SKM-1 (cell line): ENCODE measurements at regions not wholly inside any gene's neighbourhood (a gene's known extent, or its start where the extent isn't known, plus 50 kb on each side); places are given as distances from the start of the nearest gene placed in this dataset.
"Not testable (repeated sequence)": the region's sequence is repeated elsewhere in the genome, so short reads cannot be mapped to it uniquely, and the experiment has no call there.

Source experiments
- DNase-seq: peaks from one replicate; lab custom pipeline; 2025; ENCODE audit not compliant: unreplicated experiment; lab: John Stamatoyannopoulos, UW

GRCh38 chr1:234782105-234782751 is 172.2 kb upstream of the IRF2BP2 start:
- no peak for DNase-seq

DNA sequence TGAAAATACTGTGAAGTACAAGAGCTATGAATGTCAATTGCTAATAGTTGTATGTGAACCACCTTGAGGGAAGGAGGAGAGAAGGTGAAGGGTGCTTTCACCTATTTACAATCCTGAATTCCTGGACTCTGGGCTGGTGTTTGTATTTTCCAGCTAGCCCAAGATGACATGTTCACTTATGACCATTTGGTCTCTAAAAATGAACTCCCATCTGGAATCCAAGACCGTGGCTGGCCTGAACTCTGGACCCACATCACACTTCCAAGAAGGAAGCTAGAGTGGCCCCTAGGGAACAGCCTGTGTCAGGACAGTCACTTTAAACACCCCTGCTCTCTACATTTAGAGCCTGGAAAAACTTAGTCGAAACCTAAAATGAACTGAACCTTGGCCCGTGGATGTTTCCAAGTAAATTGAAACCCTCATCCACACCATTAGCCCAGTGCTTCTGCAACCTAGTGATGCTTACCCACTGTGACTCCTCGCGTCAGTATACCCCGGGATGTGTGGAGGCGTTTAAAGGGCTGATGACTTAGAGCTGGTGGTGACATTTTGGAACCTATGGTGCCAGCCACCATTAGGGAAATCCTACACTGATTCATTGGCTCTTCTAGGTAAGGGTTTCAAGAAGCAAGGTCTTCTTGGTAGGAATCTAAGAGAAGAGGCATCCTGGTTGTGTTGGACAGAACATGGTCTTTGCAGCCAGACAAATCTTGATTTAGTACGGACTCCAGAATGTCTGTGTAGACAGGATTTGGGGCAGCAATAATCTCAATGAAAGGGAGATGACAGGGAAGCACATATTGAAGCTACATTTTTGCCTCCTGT is 171.5 kb upstream of the IRF2BP2 start:
- no peak for DNase-seq

DNA sequence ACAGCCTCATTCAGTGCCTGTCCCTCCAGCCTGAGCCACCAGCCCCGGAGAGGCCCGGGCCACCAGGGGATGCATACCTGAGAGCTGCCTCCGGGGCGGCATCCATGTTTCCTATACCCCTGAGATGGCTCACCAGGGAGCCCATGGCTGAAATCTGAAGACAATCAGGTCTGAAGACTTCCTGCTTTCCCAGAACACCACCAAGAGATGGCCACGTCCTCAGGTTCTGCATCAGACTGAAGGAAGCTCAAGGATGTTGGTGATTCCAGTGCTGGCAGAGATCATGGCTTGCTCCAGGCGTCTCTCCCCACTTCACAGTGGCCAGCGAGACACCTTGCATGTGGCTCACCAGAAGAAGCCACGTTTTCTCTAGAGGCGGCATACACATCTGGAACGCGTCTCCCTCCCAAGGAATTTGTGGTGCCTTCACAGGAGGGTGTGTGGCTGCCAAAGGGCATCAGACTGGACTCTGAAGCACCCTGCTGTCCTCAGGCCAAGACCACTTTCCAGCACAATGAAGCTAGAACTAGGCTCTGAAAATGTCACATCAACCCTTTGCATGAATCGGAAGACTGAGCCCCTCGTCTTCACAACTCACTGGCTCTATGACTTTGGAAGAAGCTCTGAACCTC is 170.7 kb upstream of the IRF2BP2 start:
- no peak for DNase-seq

DNA sequence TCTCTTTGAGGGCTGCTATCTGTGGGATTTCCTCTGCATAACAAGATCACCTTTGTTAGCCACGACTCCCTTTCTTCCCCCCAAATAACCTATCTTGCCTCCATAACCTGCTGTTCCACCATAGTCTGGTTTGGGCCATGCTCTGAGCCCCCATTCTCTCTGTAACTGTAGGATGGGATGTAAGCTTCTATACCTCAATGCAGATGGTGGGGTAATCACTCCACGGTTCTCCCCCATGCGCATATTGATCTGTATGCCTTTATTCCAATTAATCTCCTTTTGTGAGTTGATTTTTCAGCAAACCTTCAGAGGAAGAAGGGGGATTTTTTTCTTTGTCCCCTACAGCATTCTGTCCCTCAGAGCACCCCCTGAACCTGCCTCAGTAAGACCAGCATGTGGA is 170.1 kb upstream of the IRF2BP2 start:
- no peak for DNase-seq

- not testable (repeated sequence) for DNase-seq
These were observed 169.6 kb upstream of the IRF2BP2 start for GRCh38 chr1:234779600-234779999.

DNA sequence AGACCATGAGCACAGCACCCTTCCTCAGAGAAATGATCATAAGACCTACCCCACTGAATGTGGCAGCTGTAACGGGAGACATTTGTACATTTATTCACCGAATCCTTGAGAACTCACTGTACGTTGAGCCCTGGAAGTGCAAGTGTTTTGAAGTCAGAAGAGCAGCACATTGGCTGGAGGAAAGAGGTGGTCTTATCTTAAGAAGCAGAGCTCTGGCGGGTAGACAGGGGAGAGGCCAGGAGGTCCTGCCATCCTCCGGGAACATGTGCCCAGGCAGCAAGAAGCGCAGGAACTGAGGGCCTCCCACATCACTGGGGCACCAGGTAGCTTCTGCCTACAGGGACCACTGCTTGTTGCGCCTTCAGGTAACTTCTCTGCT is 169.2 kb upstream of the IRF2BP2 start:
- DNase-seq, result no peak

DNA sequence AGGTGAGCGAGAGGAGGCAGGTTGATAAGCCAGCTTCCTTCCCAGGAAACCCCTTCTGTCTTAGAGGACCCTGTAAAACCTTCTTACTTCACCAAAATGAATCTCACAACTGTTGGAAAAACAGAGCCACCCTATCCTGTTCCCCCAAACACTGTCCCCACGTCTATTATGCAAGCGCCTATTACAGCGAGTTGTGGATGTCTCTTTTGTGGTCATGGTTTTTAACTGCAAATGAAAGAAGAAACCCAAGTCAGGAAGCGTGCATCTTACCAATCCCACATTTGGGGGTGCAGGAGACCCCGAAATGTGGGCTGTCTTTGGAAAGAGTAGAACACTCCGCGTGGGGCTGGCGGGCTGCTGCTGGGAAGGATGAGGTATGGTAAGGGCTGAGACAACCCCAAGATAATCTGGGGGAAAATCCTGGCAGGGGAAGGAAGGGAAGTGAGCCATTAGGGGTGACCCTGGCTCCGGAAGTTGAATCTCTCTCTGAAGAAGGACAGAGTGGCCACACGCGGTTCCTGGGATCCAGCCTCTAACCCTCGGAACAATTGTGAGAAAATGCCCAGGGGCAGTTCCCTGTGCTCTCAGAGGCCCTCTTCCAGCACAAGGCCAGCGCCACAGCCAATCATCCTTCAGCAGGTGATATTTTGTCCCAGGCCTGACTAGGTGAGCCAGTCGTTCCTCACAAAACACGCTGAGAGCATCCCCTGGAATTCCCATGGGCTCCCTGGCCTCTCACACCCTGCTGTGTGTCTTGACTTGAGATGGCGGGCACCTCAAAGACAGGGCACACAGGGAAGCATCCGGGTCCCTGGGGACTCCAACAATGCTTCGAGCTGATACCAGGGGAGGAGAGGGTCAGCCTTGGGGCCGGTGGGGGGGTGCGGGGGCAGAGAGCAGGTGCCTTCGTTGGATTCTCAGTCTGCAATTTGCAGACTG is 168.5 kb upstream of the IRF2BP2 start:
- DNase-seq, result peak; percentile 100

DNA sequence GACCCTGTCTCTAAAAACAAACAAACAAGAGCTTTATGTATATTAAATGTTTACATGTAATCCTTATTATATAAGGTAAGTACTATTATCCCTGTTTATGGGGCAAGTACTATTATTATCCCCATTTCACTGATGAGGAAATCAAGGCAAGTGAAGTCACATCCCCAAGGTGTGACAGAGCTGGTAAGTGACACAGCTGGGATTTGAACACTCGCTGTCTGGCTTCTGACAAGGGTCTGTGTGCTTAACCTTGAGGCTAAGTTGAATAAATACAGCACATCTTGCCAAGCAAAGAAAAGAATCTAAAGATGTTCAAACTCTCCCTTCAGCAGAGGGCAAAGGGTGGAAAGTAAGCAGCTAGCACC is 167.9 kb upstream of the IRF2BP2 start:
- DNase-seq, result no peak

GRCh38 chr1:234776876-234777855 is 167.2 kb upstream of the IRF2BP2 start:
- DNase-seq, result no peak

GRCh38 chr1:234776256-234776875 is 166.4 kb upstream of the IRF2BP2 start:
- DNase-seq, result no peak

DNA sequence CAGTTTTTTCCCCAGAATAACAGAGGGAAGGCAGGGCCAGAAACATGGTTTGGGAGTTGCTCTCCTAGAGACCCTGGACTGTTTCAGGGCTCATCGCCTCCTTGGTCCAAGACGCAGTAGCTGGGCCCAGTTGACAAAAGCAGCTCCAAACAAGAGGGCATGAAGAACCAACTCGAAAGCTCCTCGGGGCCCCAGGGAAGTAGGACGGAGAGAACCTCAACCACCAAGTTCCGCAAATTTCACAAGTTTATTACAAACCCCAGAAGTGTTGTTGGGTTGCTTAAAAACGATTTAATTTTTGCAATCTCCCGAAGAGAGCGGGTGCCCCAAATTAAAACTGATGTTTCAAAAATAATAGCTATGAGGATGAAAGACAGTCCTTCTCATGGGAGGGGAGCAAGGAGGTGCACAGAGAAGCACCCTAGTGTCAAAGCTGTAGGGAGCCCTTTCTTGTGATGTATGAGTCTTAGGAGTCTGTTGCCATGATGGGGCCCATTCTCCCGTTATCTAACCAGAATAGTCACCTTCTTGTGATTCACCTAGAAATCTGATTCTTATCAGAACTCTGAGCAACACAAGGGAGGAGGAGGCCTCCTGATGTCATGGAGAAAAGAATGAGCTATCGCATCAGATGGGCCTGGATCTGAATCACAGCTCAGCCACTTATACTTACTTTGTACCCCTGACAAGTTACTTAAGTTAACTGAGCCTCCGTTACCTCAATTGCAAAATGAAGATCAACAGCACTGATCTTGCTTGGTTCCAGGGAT is 165.7 kb upstream of the IRF2BP2 start:
- DNase-seq, result peak; percentile 98

- peak; percentile 48 for DNase-seq
These were observed 165.0 kb upstream of the IRF2BP2 start for GRCh38 chr1:234774971-234775370.

GRCh38 chr1:234773936-234774677 is 164.1 kb upstream of the IRF2BP2 start:
- DNase-seq, result no peak

DNA sequence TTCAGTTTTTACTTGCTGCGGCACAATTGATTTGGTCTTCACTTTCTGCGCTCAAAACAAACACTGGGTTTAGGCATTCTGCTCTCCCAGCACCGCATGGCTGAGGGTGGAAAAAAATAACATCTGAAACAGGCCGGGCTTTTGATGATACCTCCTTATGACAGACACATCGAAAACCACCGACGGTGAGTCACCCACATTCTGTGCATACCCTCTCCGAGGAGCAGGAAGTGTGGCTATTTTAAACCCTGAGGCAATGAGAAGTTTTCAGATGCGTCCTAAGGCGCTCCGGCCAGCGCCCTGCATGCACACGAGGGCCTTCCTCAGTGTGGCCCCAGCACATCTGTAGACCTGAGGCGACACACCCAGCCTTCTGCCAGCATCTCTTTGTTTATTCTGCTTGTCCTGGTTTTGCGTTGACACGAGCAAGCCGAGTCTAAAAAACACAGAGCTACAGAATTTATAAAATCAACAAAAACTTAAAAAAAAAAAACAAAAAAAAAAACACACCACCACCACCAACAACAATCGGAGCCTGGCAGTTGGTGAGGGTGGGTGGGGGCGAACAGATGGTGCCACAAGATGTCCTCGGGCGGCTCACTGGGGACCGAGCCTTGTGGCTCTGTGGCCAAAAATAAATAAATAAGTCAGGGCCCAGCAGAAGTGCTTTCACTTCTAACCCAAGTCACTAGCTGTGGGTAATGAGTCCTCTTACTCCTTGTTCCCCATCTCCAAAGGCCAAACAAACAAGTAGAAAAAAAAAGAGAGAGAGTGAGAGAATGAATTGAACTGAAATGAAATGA is 162.6 kb upstream of the IRF2BP2 start:
- peak; percentile 98 for DNase-seq

DNA sequence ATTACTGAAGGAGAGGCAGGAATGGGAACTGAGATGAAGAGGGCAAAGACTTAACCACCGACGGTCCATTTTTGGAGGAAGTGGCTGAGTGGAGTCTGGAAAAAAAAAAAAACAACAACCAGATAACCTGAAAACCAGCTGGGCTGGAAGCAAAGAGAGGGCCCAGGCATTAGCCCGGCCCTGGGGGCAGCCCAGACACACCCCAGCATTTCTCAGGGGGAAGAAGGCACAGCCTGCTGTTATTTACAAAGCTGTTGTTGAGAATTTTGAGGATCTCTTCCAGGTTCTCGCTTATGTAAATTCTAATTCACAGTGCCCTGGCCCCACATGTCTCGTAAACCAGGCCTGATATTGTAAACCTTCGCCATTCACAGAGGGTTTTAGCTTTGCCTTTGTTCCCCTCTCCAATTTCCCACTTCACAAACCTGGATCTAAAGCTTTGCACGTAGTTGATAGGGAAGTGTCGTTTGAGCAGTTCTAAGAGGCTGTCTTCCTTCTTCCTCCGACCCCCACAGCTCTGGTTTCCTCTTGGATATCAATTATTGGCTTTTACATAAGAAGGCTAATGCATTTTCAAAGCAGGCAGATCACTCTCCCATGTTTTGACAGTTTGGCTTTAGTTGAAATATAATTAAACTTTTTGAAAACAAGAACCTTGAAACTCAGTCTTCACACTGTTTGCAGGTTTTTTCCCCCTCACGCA is 161.8 kb upstream of the IRF2BP2 start:
- peak; percentile 28 for DNase-seq

GRCh38 chr1:234770924-234771540 is 161.1 kb upstream of the IRF2BP2 start:
- no peak for DNase-seq
